Astrocyte of the cerebellum (primary cell): ENCODE measurements at regions not wholly inside any gene's neighbourhood (a gene's known extent, or its start where the extent isn't known, plus 50 kb on each side); places are given as distances from the start of the nearest gene placed in this dataset.
"Not testable (repeated sequence)": the region's sequence is repeated elsewhere in the genome, so short reads cannot be mapped to it uniquely, and the experiment has no call there.

Experiments
- DNase-seq: peaks from one replicate; pipeline ENCODE4 v3.0.0-alpha.2; 2011; ENCODE audit warnings: low read depth
- H3K4me3 ChIP-seq: 2 replicates; pipeline ENCODE4 v1.5.1; 2011; ENCODE audit warnings: mild to moderate bottlenecking, low read depth, low read length, moderate library complexity
- CTCF ChIP-seq: IDR thresholded peaks from 2 replicates; pipeline ENCODE4 v1.5.1; 2012; ENCODE audit warnings: low read length, low read depth, moderate library complexity, mild to moderate bottlenecking; ENCODE audit errors: missing control alignments
- in situ Hi-C: cut with HindIII; loops from 2 replicates; pipeline ENCODE4 v1.10.0; 2017; ENCODE audit warnings: low sequenced_read_pairs

GRCh38 chr13:109403012-109403421 lies 383.4 kb downstream of the IRS2 start:
- in situ Hi-C loops, result no loop called here
- no peak for TF ChIP-seq CTCF
- H3K4me3 ChIP-seq, result no peak overlapping the region
- no peak for DNase-seq

GRCh38 chr13:109401891-109402290 lies 384.5 kb downstream of the IRS2 start:
- no peak for TF ChIP-seq CTCF
- in situ Hi-C loops, result no loop called here
- DNase-seq, result no peak
- H3K4me3 ChIP-seq, result no peak overlapping the region

GRCh38 chr13:109401307-109401706 lies 385.1 kb downstream of the IRS2 start:
- no peak for TF ChIP-seq CTCF
- no peak overlapping the region for H3K4me3 ChIP-seq
- DNase-seq, result no peak
- in situ Hi-C loops, result no loop called here

GRCh38 chr13:109400624-109401257 lies 385.6 kb downstream of the IRS2 start:
- no peak for TF ChIP-seq CTCF
- in situ Hi-C loops, result no loop called here
- H3K4me3 ChIP-seq, result no peak overlapping the region
- no peak for DNase-seq

GRCh38 chr13:109400209-109400608 lies 386.2 kb downstream of the IRS2 start:
- no peak for DNase-seq
- TF ChIP-seq CTCF, result no peak
- H3K4me3 ChIP-seq, result no peak overlapping the region
- in situ Hi-C loops, result no loop called here

- H3K4me3 ChIP-seq, in situ Hi-C loops, DNase-seq: not testable (repeated sequence)
Observed at GRCh38 chr13:109398071-109398470, 388.3 kb downstream of the IRS2 start.

GRCh38 chr13:109397285-109397684 lies 389.1 kb downstream of the IRS2 start:
- no peak for DNase-seq
- no peak overlapping the region for H3K4me3 ChIP-seq
- TF ChIP-seq CTCF, result no peak
- in situ Hi-C loops, result no loop called here
